BLaER1 treated with 17β-estradiol and CSF1 and Interleukin-3, amounts not matched to agents 10 nM and 100 nM (cell line): ENCODE measurements at regions not wholly inside any gene's neighbourhood (a gene's known extent, or its start where the extent isn't known, plus 50 kb on each side); places are given as distances from the start of the nearest gene placed in this dataset.

Experiments
- H3K27ac ChIP-seq, 11 experiments: shearing (Covaris generic); formaldehyde crosslinking; 2 replicates each; pipeline ENCODE4 v1.8.1; 2022
- H3K27me3 ChIP-seq, 11 experiments: shearing (Covaris generic); formaldehyde crosslinking; 2 replicates each; pipeline ENCODE4 v1.8.1; 2022
- H3K36me3 ChIP-seq, 11 experiments: shearing (Covaris generic); formaldehyde crosslinking; 2 replicates each; pipeline ENCODE4 v1.8.1; 2022
- H3K4me1 ChIP-seq, 10 experiments: shearing (Covaris generic); formaldehyde crosslinking; 2 replicates each; pipeline ENCODE4 v1.8.1; 2022
- H3K4me2 ChIP-seq, 11 experiments: shearing (Covaris generic); formaldehyde crosslinking; 2 replicates each; pipeline ENCODE4 v1.8.1; 2022
- H3K4me3 ChIP-seq, 10 experiments: shearing (Covaris generic); formaldehyde crosslinking; 2 replicates each; pipeline ENCODE4 v1.8.1; 2022
- H3K9ac ChIP-seq, 11 experiments: shearing (Covaris generic); formaldehyde crosslinking; 2 replicates each; pipeline ENCODE4 v1.8.1; 2022
- H3K9me3 ChIP-seq, 11 experiments: shearing (Covaris generic); formaldehyde crosslinking; replicated peaks in 1 of 11; 2 replicates each; pipeline ENCODE4 v1.8.1; 2022
- H4K20me1 ChIP-seq, 11 experiments: shearing (Covaris generic); formaldehyde crosslinking; 2 replicates each; pipeline ENCODE4 v1.8.1; 2022
- Cebpa-rat ChIP-seq, 11 experiments: shearing (Covaris generic); IDR thresholded peaks; 2 replicates each; pipeline ENCODE4 v1.8.1; 2022

DNA sequence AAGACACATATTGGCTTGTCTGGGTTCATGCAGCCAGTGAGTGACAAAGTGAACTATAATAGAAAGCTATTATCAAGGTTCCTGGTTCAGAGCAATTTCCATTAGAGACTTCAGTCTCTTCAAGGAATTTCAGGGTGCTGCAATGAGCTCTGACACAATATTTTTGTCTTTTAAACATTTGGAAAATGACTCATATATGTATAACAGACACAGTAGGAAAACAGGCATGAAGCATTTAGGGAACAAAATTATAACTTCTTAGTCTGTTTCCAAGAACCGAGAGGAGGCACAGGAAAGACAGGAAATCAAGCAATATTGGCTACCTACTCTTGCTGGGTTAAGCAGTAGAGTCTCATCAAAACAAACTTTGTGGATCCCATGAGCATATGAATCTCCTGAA, 170.4 kb downstream of the PTPRC start:
- Histone ChIP-seq H4K20me1 (no peaks in the 10 kb centered on the region), H3K4me1 (peaks cover 0 to 18% (median 0%) of the 10 kb centered on the region in 10 experiments; a peak in 3 of 20 replicates), H3K4me2 (peak overlapping the region in 2 of 11 experiments; percentile 23 to 46; a peak in 3 of 22 replicates), H3K27me3 (no peaks in the 10 kb centered on the region), H3K9ac (no peak overlapping the region), H3K27ac (no peak overlapping the region), H3K9me3 (peaks cover 12 to 24% (median 20%) of the 10 kb centered on the region in 11 experiments), H3K36me3 (peaks cover 0 to 9% (median 0%) of the 10 kb centered on the region in 11 experiments; a peak in 3 of 22 replicates), H3K4me3 (no peak overlapping the region)
- no peak for TF ChIP-seq Cebpa-rat (IDR thresholded peaks at IDR 0.05)

- H3K9ac ChIP-seq, result no peak overlapping the region
Observed at GRCh38 chr1:198811449-198811848, 172.6 kb downstream of the PTPRC start.

GRCh38 chr1:198823626-198824025, 184.8 kb downstream of the PTPRC start:
- H3K27me3 ChIP-seq, result no peaks in the 10 kb centered on the region
- 0 out of 22 replicates have a peak, but pooled peaks cover 0 to 4% (median 0%) of the 10 kb centered on the region in 11 experiments for H3K9me3 ChIP-seq
- no peak overlapping the region for H3K27ac ChIP-seq
- H3K4me2 ChIP-seq, result no peak overlapping the region
- no peak overlapping the region for H3K9ac ChIP-seq
- no peak overlapping the region for H3K4me3 ChIP-seq
- H3K4me1 ChIP-seq, result peaks cover 0 to 7% (median 0%) of the 10 kb centered on the region in 10 experiments; a peak in 2 of 20 replicates
- TF ChIP-seq Cebpa-rat (IDR thresholded peaks at IDR 0.05), result no peak
- H3K36me3 ChIP-seq, result peaks cover 0 to 5% (median 0%) of the 10 kb centered on the region in 11 experiments; a peak in 1 of 22 replicates
- no peaks in the 10 kb centered on the region for H4K20me1 ChIP-seq

More at GRCh38 chr1:198811449-198811848, 172.6 kb downstream of the PTPRC start:
- no peaks in the 10 kb centered on the region for H3K27me3 ChIP-seq
- peaks cover 0 to 18% (median 0%) of the 10 kb centered on the region in 10 experiments; a peak in 3 of 20 replicates for H3K4me1 ChIP-seq
- H3K27ac ChIP-seq, result no peak overlapping the region
- peaks cover 34 to 46% (median 42%) of the 10 kb centered on the region in 11 experiments for H3K9me3 ChIP-seq
- H3K4me3 ChIP-seq, result no peak overlapping the region
- no peak overlapping the region for H3K4me2 ChIP-seq
- no peak for TF ChIP-seq Cebpa-rat (IDR thresholded peaks at IDR 0.05)
- H4K20me1 ChIP-seq, result no peaks in the 10 kb centered on the region
- H3K36me3 ChIP-seq, result peaks cover 0 to 11% (median 0%) of the 10 kb centered on the region in 11 experiments; a peak in 3 of 22 replicates

DNA sequence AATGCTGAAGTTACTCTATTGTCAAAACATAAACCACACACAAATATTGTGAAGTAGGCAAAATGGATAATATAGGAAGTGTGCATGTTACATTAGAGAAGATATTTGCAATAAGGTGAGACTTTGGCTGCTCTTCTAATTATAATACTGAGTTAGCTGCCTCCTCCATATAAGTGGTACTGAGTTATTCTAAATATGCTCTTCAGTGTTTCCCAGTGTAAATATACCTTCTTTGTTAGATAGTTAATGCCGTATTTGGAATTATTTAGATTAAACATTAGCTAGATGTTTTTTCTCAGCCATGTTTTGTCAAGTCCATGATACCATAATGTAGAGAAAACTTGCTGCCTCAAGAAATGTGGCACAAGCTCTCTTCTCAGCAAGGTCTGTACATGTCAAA, 186.4 kb downstream of the PTPRC start:
- Histone ChIP-seq H3K36me3 (peaks cover 0 to 5% (median 0%) of the 10 kb centered on the region in 11 experiments; a peak in 1 of 22 replicates), H3K27ac (no peak overlapping the region), H3K4me1 (peaks cover 0 to 12% (median 2%) of the 10 kb centered on the region in 10 experiments; a peak in 10 of 20 replicates), H3K9ac (no peak overlapping the region), H3K27me3 (no peaks in the 10 kb centered on the region), H3K9me3 (0 out of 22 replicates have a peak, but pooled peaks cover 0 to 4% (median 0%) of the 10 kb centered on the region in 11 experiments), H4K20me1 (no peaks in the 10 kb centered on the region), H3K4me2 (no peak overlapping the region), H3K4me3 (no peak overlapping the region)
- TF ChIP-seq Cebpa-rat (IDR thresholded peaks at IDR 0.05), result no peak

GRCh38 chr1:198829356-198829755, 190.5 kb downstream of the PTPRC start:
- Histone ChIP-seq H3K9ac (0 out of 22 replicates have a peak overlapping the region, but pooled peaks of 1 of the 11 experiments have one; percentile 13), H3K4me2 (peak overlapping the region in 2 of 11 experiments; percentile 36 to 67; a peak in 3 of 22 replicates), H3K27ac (no peak overlapping the region), H4K20me1 (no peaks in the 10 kb centered on the region), H3K4me3 (no peak overlapping the region), H3K4me1 (peaks cover 0 to 25% (median 14%) of the 10 kb centered on the region in 10 experiments; a peak in 13 of 20 replicates), H3K36me3 (peaks cover 0 to 5% (median 0%) of the 10 kb centered on the region in 11 experiments; a peak in 1 of 22 replicates), H3K9me3 (0 out of 22 replicates have a peak, but pooled peaks cover 0 to 4% (median 0%) of the 10 kb centered on the region in 11 experiments), H3K27me3 (no peaks in the 10 kb centered on the region)
- no peak for TF ChIP-seq Cebpa-rat (IDR thresholded peaks at IDR 0.05)

DNA sequence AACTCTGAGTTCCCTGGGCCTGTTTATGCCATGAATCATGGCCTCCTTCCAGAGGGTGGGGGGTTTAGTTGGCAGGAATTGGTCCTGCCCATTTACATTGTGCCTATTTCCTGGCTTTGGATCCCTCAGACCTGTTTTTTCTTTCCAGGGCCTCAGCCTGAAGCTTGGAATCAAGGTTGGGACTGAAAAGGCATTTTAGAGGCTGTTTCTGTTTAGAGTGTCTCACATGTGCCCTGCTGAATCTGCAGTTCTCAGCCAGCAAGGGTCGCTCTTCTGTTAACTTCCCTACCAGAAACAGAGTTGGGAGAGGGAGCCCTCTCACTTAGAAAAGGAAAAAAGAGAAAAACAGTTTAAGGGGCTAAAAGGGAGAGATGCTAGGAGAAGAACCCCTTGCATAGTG, 191.1 kb downstream of the PTPRC start:
- Histone ChIP-seq H3K4me1 (peaks cover 0 to 25% (median 14%) of the 10 kb centered on the region in 10 experiments; a peak in 13 of 20 replicates), H3K27ac (no peak overlapping the region; a peak in 1 of 22 replicates), H3K9me3 (0 out of 22 replicates have a peak, but pooled peaks cover 0 to 4% (median 0%) of the 10 kb centered on the region in 11 experiments), H4K20me1 (no peaks in the 10 kb centered on the region), H3K4me3 (no peak overlapping the region), H3K27me3 (no peaks in the 10 kb centered on the region), H3K9ac (0 out of 22 replicates have a peak overlapping the region, but pooled peaks of 1 of the 11 experiments have one; percentile 13), H3K36me3 (peaks cover 0 to 5% (median 0%) of the 10 kb centered on the region in 11 experiments; a peak in 1 of 22 replicates), H3K4me2 (peak overlapping the region in 5 of 11 experiments; percentile 22 to 67 (median 36); a peak in 8 of 22 replicates)
- TF ChIP-seq Cebpa-rat (IDR thresholded peaks at IDR 0.05), result no peak

- Histone ChIP-seq H3K36me3 (peaks cover 0 to 9% (median 0%) of the 10 kb centered on the region in 11 experiments; a peak in 2 of 22 replicates), H4K20me1 (no peaks in the 10 kb centered on the region), H3K4me1 (peaks cover 0 to 25% (median 14%) of the 10 kb centered on the region in 10 experiments; a peak in 13 of 20 replicates), H3K9me3 (peaks cover 0 to 4% (median 0%) of the 10 kb centered on the region in 11 experiments; a peak in 1 of 22 replicates), H3K27ac (no peak overlapping the region), H3K9ac (no peak overlapping the region), H3K4me3 (no peak overlapping the region), H3K27me3 (no peaks in the 10 kb centered on the region), H3K4me2 (peak overlapping the region in 10 of 11 experiments; percentile 8 to 67 (median 24); a peak in 15 of 22 replicates)
- TF ChIP-seq Cebpa-rat (IDR thresholded peaks at IDR 0.05), result no peak
Observed at GRCh38 chr1:198830412-198830811, 191.6 kb downstream of the PTPRC start.

DNA sequence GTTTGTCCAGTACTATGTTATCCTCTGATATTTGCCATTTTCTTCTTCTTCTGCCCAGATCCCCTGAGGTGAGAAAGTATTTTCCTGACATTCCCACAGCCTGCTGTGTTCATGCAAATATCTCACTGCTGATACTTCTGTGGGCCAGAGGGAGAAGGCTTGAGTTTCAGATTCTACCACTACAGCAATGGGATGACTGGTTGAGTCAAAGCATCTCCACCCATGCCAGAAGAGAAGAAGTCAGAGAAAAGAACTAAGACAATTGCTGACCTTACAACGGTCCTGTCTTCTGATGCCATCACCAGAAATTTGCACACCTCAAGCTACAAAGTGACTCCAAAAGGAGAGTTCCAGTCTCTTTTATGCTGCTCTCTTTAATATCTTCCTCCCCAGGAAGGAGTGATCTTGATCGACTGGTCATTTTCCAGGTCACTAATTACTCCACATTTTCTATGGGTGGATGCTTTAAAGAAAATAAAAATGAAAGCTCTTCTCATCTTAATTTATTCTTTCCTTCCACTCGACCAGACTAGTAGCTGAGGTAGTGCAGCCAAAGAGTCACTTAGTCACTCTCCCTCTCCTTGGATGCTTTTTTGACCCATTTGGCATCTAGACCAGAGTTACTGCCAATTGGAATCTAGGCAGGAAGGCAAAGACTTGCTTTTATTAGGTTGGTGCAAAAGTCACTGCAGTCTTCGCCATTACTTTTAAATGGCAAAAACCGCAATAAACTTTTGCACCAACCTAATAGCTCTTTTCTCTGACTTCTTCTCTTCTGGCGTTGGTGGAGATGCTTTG, 195.1 kb downstream of the PTPRC start:
- H3K27ac ChIP-seq, result no peak overlapping the region
- H3K36me3 ChIP-seq, result peaks cover 0 to 15% (median 0%) of the 10 kb centered on the region in 11 experiments; a peak in 2 of 22 replicates
- H3K4me1 ChIP-seq, result peaks cover 0 to 32% (median 14%) of the 10 kb centered on the region in 10 experiments; a peak in 13 of 20 replicates
- H3K4me2 ChIP-seq, result no peak overlapping the region
- no peaks in the 10 kb centered on the region for H3K27me3 ChIP-seq
- peaks cover 0 to 4% (median 0%) of the 10 kb centered on the region in 11 experiments; a peak in 1 of 22 replicates for H3K9me3 ChIP-seq
- TF ChIP-seq Cebpa-rat (IDR thresholded peaks at IDR 0.05), result no peak
- H4K20me1 ChIP-seq, result no peaks in the 10 kb centered on the region
- no peak overlapping the region for H3K4me3 ChIP-seq
- H3K9ac ChIP-seq, result no peak overlapping the region
